ENCODE measurements at regions not wholly inside any gene's neighbourhood (a gene's known extent, or its start where the extent isn't known, plus 50 kb on each side); places are given as distances from the start of the nearest gene placed in this dataset.

DNA sequence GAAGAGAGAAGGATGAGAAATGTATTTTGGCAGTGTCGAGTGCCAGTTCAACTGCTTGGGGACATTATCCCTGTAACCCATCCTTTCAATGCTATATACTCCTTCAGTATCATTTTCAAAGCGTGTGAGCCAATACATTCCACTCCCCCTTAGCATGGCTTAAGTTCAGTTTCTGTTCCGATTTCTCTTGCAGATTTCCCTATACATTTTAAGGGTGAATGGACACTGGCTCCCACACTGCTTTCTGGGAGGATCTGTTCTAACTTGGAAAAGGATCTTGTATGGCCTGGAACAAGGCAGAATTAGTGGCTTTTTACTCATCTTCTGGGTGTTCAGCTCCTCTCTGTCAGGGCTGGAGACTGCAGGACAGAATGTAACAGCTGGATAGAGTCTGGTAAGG, 333.8 kb downstream of the HAPSTR1 start:
- DNase-seq: no peak

DNA sequence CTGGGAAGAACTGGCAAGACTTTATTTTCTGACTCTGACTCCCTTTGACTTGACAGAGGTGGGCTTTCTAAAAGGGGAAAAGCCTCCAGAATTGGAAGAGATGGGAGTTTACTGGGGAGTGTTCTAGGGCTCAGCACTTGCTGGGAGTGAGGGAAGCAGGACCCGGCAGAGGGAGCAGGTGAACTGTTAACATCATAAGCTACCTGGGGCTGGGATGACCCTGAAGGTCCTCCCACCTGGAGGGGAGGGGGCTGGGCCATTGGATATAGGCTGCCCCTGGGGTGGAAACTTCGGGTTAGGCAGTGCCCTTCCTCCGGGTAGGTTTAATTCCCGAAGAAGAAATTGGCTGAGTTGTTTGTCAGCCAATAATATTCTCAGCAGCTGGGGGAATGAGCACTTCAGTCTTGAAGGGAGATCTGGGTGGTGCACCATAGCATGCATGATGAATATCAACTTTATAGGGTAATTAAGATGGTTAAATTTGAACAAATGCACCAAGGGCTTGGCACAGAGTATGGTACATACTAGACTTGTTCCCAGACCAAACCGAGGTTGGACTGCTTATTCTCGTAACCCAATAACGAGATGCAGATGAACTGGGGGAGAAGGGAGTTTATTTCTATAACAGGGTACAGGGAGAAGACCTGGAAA, 337.0 kb downstream of the HAPSTR1 start:
- no peak for DNase-seq

GRCh38 chr16:9429646-9430330, 338.3 kb downstream of the HAPSTR1 start:
- DNase-seq: no peak

GRCh38 chr16:9434659-9435058, 343.2 kb downstream of the HAPSTR1 start:
- DNase-seq: no peak

DNA sequence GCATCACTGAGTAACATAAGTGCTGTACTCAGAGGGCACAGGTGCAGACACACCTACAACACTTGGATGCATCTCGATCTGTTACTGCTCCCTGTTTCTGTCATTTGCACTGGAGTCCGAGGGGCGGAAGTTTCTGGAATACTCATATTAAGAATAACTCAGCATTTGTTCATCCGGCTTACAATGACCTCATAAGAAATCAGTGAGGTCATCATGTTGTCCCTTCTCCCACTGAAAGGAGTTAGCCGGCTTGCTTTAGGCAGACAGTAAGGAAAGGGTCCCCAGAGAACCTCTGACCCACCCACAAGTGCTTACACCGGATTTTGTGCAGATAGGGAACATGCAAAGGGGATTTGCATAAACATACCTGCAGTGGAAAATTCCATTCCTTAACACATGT, 344.7 kb downstream of the HAPSTR1 start:
- DNase-seq: no peak

- DNase-seq: no peak
These were observed 345.7 kb downstream of the HAPSTR1 start for GRCh38 chr16:9437115-9437514.

- DNase-seq: no peak
These were observed 347.5 kb downstream of the HAPSTR1 start for GRCh38 chr16:9438991-9439390.

- DNase-seq: no peak
These were observed 349.6 kb downstream of the HAPSTR1 start for GRCh38 chr16:9441012-9441411.

DNA sequence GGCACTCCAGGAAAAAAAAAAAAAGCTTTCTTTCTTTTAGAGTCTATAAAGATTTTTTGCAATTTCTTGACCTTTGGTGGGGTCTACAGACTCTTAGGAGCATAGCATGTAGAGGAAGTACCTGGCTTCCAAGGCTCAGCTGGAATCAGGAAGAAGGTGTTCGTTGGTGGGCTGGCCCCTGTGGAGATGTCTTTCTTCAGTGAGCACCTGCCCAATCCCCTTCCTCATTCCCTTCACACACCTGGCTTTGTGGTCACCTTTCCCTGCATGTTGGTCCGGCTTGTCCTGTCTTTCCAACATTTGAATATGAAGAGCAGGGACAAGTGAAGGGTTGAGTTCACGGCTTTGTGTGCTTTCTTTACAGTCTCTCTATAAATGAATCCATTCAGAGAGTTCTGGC, 352.4 kb downstream of the HAPSTR1 start:
- DNase-seq: no peak

- no peak for DNase-seq
These were observed 355.2 kb downstream of the HAPSTR1 start for GRCh38 chr16:9446471-9447194.

- DNase-seq: no peak
These were observed 355.7 kb downstream of the HAPSTR1 start for GRCh38 chr16:9447195-9447551.

- no peak for DNase-seq
These were observed 356.3 kb downstream of the HAPSTR1 start for GRCh38 chr16:9447699-9448098.

- DNase-seq: no peak
These were observed 358.2 kb downstream of the HAPSTR1 start for GRCh38 chr16:9449597-9449996.

- DNase-seq: no peak
These were observed 365.8 kb downstream of the HAPSTR1 start for GRCh38 chr16:9457215-9457614.

- no peak for DNase-seq
These were observed 367.4 kb downstream of the HAPSTR1 start for GRCh38 chr16:9458816-9459215.

- DNase-seq: no peak
These were observed 371.5 kb downstream of the HAPSTR1 start for GRCh38 chr16:9462984-9463383.

- DNase-seq: no peak
These were observed 372.0 kb downstream of the HAPSTR1 start for GRCh38 chr16:9463461-9463860.

GRCh38 chr16:9465161-9465560, 373.7 kb downstream of the HAPSTR1 start:
- no peak for DNase-seq

GRCh38 chr16:9469512-9469911, 378.1 kb downstream of the HAPSTR1 start:
- no peak for DNase-seq

DNA sequence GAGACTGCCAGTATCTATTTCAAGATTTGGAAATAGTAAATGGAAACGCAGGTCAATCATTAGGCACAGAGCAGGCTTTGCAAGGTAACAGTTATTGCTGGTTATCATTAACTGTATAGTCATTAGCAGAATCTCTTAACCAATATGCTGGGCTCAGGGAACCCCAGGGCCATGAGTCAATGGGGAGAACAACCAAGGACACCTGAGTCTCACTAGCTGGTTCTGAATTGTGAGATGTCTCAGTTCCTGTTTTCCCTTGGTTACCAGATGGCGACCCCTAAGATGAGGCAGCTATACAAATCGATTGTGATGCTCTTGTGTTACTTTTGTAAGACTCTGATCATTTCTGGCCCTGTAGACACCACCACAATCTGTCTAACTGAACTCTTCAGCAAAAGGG, 385.3 kb downstream of the HAPSTR1 start:
- DNase-seq: no peak

DNA sequence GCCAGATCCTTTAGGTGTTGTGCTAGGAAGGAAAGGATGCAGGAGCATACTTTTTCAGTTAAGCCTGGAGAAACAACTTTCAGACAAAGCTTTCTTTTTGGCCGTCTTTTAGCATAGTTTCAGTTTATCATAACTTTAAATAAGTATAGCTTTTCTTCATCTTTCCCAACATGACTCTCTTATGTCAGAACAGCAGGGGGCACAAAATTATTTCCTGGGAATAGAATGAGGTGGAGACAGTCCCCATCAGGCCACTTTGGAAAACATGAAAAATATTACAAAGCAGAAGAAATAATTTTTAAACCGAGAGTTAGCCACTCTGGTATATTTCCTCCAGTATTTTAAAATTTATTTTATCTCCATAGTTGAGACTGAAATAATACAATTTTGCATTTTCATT, 387.6 kb downstream of the HAPSTR1 start:
- no peak for DNase-seq

GRCh38 chr16:9480503-9480902, 389.1 kb downstream of the HAPSTR1 start:
- DNase-seq: no peak

DNA sequence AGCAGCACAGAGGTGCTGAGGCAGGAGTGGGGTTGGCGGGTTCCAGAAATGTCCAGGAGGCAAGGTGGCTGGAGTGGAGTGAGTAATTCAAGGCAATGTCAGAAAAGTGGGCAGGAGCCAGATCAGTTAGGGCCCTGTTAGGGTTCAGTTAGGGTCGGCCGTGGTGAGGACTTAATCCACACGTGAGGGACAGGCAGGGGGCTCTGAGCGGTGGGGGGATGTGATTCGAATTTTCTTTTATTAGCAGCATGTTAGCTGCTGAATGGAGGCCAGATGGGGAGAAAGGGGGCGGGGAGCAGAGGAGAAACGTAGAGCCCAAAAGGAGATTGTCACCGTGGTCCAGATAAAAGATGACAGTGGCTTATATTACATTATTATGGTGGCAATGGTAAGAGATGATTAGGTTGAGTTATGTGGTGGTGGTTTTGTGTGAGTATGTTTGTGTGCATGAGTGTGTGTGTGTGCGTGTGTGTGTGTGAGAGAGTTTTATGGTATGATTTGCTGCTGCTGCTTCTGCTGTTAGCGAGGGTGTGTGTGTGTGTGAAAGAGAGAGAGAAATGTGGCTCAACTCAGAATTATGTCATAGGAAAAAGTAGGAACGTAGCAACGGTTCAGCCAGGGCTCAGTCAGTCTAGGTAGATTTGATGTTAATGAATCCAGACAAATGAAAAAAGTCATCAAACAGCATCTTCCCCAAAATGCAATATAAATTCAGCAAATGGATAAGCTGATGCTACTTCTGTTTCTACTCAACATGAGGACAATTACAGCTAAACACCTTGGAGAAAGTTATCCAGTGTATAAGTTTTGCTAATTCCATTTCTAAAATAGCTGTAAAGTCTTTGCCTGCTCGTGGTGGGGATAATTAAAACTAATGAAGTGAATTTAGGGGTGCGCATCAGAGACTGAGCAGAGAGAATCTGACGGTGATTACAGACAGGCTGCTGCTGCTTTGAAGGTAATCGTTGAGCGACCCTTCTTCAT, 390.6 kb downstream of the HAPSTR1 start:
- DNase-seq: no peak

Data from stimulated activated CD4-positive, alpha-beta T cell treated with anti-CD3 and anti-CD28 coated beads, Interleukin-4, amount 100 ng/mL, for 1 hour (primary cell).